MCF 10A (cell line): ENCODE measurements at regions not wholly inside any gene's neighbourhood (a gene's known extent, or its start where the extent isn't known, plus 50 kb on each side); places are given as distances from the start of the nearest gene placed in this dataset.

Experiments used
- BruUV-seq: library from RNA; stranded (reverse); fragments of 400-500 nt; replicated peaks from 2 replicates; lab custom pipeline; 2021; lab: Mats Ljungman, UMichigan
- CTCF ChIA-PET: fragments of 300-600 bp; sonication (Branson Sonifier 250); formaldehyde crosslinking; extraction: SDS; loops from one replicate; lab custom pipeline; 2021; ENCODE audit warnings: antibody characterized with exemption, inconsistent platforms; lab: Yijun Ruan, JAX
- POLR2A ChIA-PET: fragments of 300-600, 350-650 bp; sonication (Branson Sonifier 250); formaldehyde crosslinking; extraction: SDS; loops from one replicate; lab custom pipeline; 2020; ENCODE audit warnings: antibody characterized with exemption, inconsistent platforms; lab: Yijun Ruan, JAX
- DNase-seq: peaks from one replicate; pipeline ENCODE4 v3.0.0-alpha.2; 2018; ENCODE audit not compliant: unreplicated experiment
- H3K27ac Mint-ChIP-seq: one replicate; pipeline ENCODE4 v1.8.0; 2022; ENCODE audit warnings: mild to moderate bottlenecking, low read depth, mixed read lengths; ENCODE audit not compliant: unreplicated experiment
- H3K27me3 Mint-ChIP-seq: one replicate; pipeline ENCODE4 v1.8.0; 2022; ENCODE audit warnings: mixed read lengths; ENCODE audit not compliant: insufficient read depth, unreplicated experiment
- H3K36me3 Mint-ChIP-seq: one replicate; pipeline ENCODE4 v1.8.0; 2022; ENCODE audit warnings: mild to moderate bottlenecking, moderate library complexity, mixed read lengths; ENCODE audit not compliant: insufficient read depth, unreplicated experiment
- H3K4me1 Mint-ChIP-seq: one replicate; pipeline ENCODE4 v1.8.0; 2022; ENCODE audit warnings: mixed read lengths; ENCODE audit not compliant: insufficient read depth, unreplicated experiment
- H3K4me3 Mint-ChIP-seq: one replicate; pipeline ENCODE4 v1.8.0; 2022; ENCODE audit warnings: mild to moderate bottlenecking, moderate library complexity, mixed read lengths; ENCODE audit not compliant: unreplicated experiment
- H3K9me3 Mint-ChIP-seq: one replicate; pipeline ENCODE4 v1.8.0; 2022; ENCODE audit warnings: mixed read lengths; ENCODE audit not compliant: unreplicated experiment
- intact Hi-C: fragments of 100-400 bp; cut with micrococcal nuclease; formaldehyde crosslinking; loops from 2 replicates; pipeline ENCODE4 v1.14.1; 2022
- TF ChIP-seq, protein P1 (sequence below): fragments of 200-600 bp; IDR thresholded peaks from one replicate; pipeline ENCODE4 v1.8.0; 2022; ENCODE audit warnings: antibody characterized with exemption, mild to moderate bottlenecking; ENCODE audit not compliant: unreplicated experiment

DNA sequence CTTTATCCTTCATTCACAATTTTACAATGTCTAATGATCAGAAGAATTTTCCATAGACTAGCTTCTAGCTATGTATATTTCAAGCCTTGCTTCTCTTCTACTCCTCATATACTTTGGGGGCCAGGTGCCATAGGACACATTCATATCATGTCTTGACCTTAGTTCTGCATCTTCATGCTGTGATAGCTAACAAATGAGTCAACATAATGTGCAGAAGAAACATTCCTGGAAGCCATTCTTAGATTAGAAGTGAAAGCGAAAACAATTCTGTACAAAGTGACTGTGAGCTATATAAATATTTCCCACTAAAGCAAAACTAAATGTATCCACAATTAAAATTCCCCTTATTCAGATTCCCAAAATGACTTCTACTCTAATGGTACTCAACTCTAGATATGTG lies 320.2 kb upstream of the NREP start:
- H3K27me3 Mint-ChIP-seq, result no peaks in the 10 kb centered on the region
- TF ChIP-seq, protein P1, sequence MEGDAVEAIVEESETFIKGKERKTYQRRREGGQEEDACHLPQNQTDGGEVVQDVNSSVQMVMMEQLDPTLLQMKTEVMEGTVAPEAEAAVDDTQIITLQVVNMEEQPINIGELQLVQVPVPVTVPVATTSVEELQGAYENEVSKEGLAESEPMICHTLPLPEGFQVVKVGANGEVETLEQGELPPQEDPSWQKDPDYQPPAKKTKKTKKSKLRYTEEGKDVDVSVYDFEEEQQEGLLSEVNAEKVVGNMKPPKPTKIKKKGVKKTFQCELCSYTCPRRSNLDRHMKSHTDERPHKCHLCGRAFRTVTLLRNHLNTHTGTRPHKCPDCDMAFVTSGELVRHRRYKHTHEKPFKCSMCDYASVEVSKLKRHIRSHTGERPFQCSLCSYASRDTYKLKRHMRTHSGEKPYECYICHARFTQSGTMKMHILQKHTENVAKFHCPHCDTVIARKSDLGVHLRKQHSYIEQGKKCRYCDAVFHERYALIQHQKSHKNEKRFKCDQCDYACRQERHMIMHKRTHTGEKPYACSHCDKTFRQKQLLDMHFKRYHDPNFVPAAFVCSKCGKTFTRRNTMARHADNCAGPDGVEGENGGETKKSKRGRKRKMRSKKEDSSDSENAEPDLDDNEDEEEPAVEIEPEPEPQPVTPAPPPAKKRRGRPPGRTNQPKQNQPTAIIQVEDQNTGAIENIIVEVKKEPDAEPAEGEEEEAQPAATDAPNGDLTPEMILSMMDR, result no peak
- intact Hi-C loops, result no loop called here
- ChIA-PET CTCF (interaction anchor here (0.7 to 1.0 kb wide), 3 partner anchors 11 to 546 kb away, joined by 3 to 4 read pairs (median 3); no protein-coding TSS in a partner anchor), POLR2A (interaction anchor here (0.7 to 1.4 kb wide), 2 partner anchors 10 to 526 kb away, joined by 3 read pairs; no protein-coding TSS in a partner anchor)
- peaks cover 5% of the 10 kb centered on the region for H3K4me1 Mint-ChIP-seq
- DNase-seq, result no peak
- no peak overlapping the region for H3K27ac Mint-ChIP-seq
- BruUV-seq, result no TSS peak
- no peaks in the 10 kb centered on the region for H3K36me3 Mint-ChIP-seq
- no peak overlapping the region for H3K4me3 Mint-ChIP-seq
- no peaks in the 10 kb centered on the region for H3K9me3 Mint-ChIP-seq

DNA sequence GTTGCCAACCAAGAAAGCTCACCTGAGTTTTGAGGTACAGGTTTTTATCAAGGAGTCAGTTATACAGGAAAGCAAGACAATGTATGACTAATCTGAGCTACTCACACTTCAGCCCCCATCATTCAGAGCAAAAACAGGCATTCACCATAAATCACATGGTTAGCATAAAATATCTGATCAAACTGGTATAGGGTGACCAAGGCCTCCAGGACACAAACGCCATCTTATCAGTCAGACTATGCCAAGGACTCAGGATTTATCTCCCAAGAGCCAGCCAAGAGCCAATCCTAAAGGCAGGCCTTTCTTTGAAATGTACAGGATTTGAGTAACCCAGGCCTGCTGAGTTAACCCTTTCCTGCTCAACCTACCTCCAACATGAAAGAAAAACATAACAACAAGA lies 313.0 kb upstream of the NREP start:
- Mint-ChIP-seq H3K27me3 (no peaks in the 10 kb centered on the region), H3K4me1 (no peaks in the 10 kb centered on the region), H3K9me3 (no peaks in the 10 kb centered on the region), H3K4me3 (no peak overlapping the region), H3K27ac (no peak overlapping the region), H3K36me3 (no peaks in the 10 kb centered on the region)
- no peak for DNase-seq
- intact Hi-C loops, result no loop called here
- TF ChIP-seq, protein P1, result no peak
- ChIA-PET CTCF (no interaction called here), POLR2A (interaction anchor here (0.9 kb wide), 1 partner anchor 55 kb away, joined by 4 read pairs; no protein-coding TSS in a partner anchor)
- BruUV-seq, result no TSS peak

DNA sequence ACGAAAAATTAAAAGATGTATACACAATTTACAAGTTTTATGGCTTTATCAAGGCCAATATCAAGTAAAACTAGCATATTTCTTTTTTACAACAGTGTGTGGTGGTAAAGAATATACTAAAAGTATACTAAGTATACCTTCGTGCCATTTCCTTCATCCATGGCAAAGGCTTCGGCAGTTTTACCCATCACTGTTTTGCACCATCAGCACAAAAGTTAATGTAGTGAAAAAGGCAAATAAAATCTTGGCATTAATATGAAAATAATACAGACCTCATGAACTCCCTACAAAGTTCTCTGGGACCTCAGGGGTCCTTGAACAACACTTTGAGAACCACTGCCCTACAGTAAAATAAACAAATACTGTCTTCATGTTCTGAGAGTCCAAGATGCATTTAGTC lies 312.3 kb upstream of the NREP start:
- H3K4me1 Mint-ChIP-seq, result no peaks in the 10 kb centered on the region
- H3K27me3 Mint-ChIP-seq, result no peaks in the 10 kb centered on the region
- no peak for DNase-seq
- ChIA-PET POLR2A (no interaction called here), CTCF (no interaction called here)
- no peaks in the 10 kb centered on the region for H3K36me3 Mint-ChIP-seq
- H3K9me3 Mint-ChIP-seq, result no peaks in the 10 kb centered on the region
- H3K4me3 Mint-ChIP-seq, result no peak overlapping the region
- TF ChIP-seq, protein P1, result no peak
- intact Hi-C loops, result no loop called here
- no peak overlapping the region for H3K27ac Mint-ChIP-seq
- BruUV-seq, result no TSS peak

- Mint-ChIP-seq H3K9me3 (no peaks in the 10 kb centered on the region), H3K36me3 (no peaks in the 10 kb centered on the region), H3K4me3 (no peak overlapping the region), H3K27me3 (no peaks in the 10 kb centered on the region), H3K27ac (no peak overlapping the region), H3K4me1 (no peaks in the 10 kb centered on the region)
- TF ChIP-seq, protein P1, result no peak
- intact Hi-C loops, result no loop called here
- POLR2A ChIA-PET, result no interaction called here
- no TSS peak for BruUV-seq
- no peak for DNase-seq
- CTCF ChIA-PET, result no interaction called here
Observed at GRCh38 chr5:112068593-112068992, 311.6 kb upstream of the NREP start.
